Urinary bladder (tissue), 3 donors: ENCODE measurements at regions not wholly inside any gene's neighbourhood (a gene's known extent, or its start where the extent isn't known, plus 50 kb on each side); places are given as distances from the start of the nearest gene placed in this dataset.

Experiments used
- DNase-seq: peaks from one replicate; pipeline ENCODE4 v3.0.0-alpha.2; 2015; ENCODE audit errors: extremely low spot score
- H3K27ac ChIP-seq: one replicate; pipeline ENCODE4 v1.5.1; 2013; ENCODE audit warnings: low read depth, mild to moderate bottlenecking, moderate library complexity
- H3K36me3 ChIP-seq: one replicate; pipeline ENCODE4 v1.6.1; 2013; ENCODE audit warnings: mild to moderate bottlenecking, moderate library complexity; ENCODE audit not compliant: insufficient read depth
- H3K4me1 ChIP-seq: one replicate; pipeline ENCODE4 v1.6.1; 2013; ENCODE audit warnings: mild to moderate bottlenecking, moderate library complexity; ENCODE audit not compliant: insufficient read depth
- H3K4me3 ChIP-seq: one replicate; pipeline ENCODE4 v1.5.1; 2013; ENCODE audit warnings: low read depth, low read length
- WGBS: extraction: QIAGEN DNeasy Blood & Tissue Kit; methylation state at CpG from one replicate; pipeline ENCODE4 v1.1.7; 2013; 5-methylcytosine and 5-hydroxymethylcytosine counted together
- donor health status: healthy with polysubstance abuse.
- donor health status: healthy.

DNA sequence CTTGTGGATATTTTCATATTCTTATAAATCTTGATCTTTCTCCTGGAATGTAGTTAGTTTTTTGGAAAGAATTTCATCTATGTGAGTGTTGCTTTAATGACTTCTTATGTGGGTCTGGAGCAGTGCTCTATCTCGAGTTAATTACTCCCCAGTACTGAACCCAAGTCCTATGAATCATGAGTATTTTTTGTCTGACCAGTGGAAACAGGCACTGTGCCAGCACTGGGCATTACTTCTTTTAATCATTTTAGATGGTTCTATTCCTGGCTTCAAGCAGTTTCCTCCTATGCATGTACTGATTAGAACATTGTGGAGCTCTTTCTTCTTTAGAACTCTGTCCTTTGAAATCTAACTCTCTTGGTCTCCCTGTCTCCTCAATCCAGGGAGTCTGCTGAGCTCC, 466.3 kb downstream of the PCDH17 start:
- H3K4me1 ChIP-seq: no peaks in the 10 kb centered on the region
- 54% methylated on average over 1 of the region's 1 CpG for WGBS
- H3K27ac ChIP-seq: no peak overlapping the region
- no peaks in the 10 kb centered on the region for H3K36me3 ChIP-seq
- no peak for DNase-seq
- H3K4me3 ChIP-seq: no peak overlapping the region

DNA sequence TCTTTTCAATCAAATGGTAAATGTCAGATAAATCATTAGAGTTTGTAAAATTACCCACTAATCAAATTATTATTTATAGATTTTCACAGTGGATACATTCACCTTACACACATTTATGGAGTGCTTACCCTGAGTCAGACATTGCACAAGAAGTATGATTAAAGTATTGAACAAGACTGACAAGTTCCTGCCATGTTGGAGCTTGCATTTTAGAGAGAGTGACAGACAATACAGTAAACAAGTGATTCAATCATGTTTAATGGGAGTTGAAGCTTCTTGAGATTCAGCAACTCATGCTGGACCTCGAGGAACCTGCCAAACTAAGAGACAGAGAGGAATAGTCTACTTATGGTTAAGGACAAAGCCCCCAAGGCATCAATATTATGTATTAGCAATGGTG, 487.8 kb downstream of the PCDH17 start:
- Histone ChIP-seq H3K27ac (no peak overlapping the region), H3K4me3 (no peak overlapping the region), H3K36me3 (no peaks in the 10 kb centered on the region), H3K4me1 (no peaks in the 10 kb centered on the region)
- WGBS: 38% methylated on average over 1 of the region's 1 CpG
- DNase-seq: no peak

DNA sequence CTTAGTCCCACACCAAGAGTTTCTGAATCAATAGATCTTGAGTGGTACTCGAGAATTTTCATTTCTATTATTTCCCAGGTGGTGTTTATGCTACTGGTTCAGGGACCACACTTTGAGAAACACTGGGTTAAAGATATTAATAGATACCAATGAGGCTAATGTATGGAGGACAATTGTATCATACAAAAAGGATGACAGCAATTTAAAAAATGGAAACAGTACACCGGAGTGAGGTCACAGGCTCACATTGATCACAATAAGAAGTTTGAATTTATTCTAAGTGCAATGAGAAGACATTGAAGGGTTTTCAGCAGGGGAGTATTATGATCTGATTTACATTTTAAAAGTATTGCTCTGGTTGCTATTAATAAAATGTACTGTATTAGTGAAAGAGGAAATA, 488.3 kb downstream of the PCDH17 start:
- H3K36me3 ChIP-seq: no peaks in the 10 kb centered on the region
- 74% methylated on average over 2 of the region's 2 CpGs for WGBS
- DNase-seq: no peak
- no peak overlapping the region for H3K27ac ChIP-seq
- no peak overlapping the region for H3K4me3 ChIP-seq
- H3K4me1 ChIP-seq: no peaks in the 10 kb centered on the region

DNA sequence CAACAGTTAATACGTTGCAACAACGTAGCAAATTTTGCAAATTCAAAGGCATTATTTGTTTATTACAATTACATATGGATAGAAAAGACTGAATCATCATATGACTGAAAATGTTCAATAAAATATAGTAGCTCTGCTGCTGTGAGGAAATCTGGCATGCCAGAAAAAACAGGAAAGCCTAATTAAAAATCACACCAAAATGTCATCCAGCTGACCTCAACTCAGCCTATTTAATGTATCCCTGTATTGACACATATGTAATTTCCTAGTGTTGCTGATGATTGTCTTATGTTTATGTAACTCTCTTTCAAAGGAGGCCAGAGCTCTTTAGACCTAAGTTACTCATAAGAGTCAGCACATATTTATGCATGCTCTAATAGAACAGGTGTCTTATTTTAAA, 495.0 kb downstream of the PCDH17 start:
- DNase-seq: no peak
- Histone ChIP-seq H3K4me3 (no peak overlapping the region), H3K36me3 (no peaks in the 10 kb centered on the region), H3K27ac (no peak overlapping the region), H3K4me1 (no peaks in the 10 kb centered on the region)
- WGBS: 70% methylated on average over 2 of the region's 2 CpGs

DNA sequence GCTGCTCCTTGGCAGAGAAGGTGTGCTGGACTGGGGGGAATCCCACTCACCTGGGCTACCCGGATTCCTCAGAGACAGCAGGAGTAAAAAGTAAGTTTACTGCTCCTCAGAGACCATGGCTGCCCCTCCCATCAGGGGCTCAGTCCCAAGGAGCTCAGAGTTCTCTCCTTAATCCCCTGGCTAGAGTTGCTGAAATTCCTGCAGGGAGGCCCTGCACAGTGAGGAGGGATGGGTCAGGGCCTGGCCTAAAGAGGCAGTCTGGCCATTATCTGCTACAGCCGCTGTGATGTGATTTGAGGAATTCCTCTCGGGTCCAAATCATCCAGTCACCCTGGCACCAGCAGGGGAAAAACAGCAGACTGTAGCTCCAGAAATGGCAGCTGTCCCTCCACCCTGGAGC, 502.5 kb downstream of the PCDH17 start:
- no peak overlapping the region for H3K27ac ChIP-seq
- no peak overlapping the region for H3K4me3 ChIP-seq
- no peak for DNase-seq
- no peaks in the 10 kb centered on the region for H3K4me1 ChIP-seq
- WGBS: 48% methylated on average over 3 of the region's 3 CpGs
- H3K36me3 ChIP-seq: no peaks in the 10 kb centered on the region

DNA sequence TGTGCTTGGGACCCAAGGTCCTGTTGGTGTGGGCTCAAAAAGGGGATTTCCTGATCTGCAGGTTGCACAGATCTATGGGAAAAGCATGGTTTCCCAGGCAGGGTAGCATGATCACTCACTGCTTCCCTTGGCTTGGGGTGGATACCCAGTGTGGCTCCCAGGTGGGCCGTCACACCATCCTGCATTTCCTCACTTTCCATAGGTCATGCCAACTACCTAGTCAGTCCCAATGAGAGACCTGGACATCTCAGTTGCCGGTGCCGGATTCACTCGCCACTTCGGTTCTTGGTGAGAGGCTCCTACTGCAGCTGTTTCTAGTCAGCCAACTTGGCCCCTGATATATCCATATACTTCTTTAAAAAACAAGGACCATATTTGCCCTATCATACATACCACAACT, 503.0 kb downstream of the PCDH17 start:
- no peak for DNase-seq
- H3K4me3 ChIP-seq: no peak overlapping the region
- no peaks in the 10 kb centered on the region for H3K36me3 ChIP-seq
- H3K4me1 ChIP-seq: no peaks in the 10 kb centered on the region
- no peak overlapping the region for H3K27ac ChIP-seq
- WGBS: 94% methylated on average over 5 of the region's 5 CpGs

DNA sequence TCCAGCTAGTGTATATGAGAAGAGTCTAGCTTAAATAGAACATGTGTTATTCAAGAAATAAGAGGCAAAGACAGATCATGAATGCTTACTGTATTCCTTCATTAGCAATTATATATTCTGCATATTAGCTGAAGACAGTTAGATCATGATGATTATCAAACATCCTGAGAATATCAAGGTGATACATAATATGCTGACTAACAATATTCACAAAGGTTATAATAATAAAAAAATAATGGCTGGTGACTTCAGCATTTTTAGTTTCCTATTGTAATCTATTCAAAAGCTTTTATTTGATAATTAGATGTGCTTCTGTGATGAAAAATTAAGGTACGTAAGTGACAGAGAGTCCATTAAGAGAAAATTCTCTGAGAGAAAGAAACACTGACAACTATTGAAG, 511.4 kb downstream of the PCDH17 start:
- Histone ChIP-seq H3K4me3 (no peak overlapping the region), H3K4me1 (no peaks in the 10 kb centered on the region), H3K36me3 (no peaks in the 10 kb centered on the region), H3K27ac (no peak overlapping the region)
- no peak for DNase-seq
- 99% methylated on average over 1 of the region's 1 CpG for whole genome bisulfite sequencing

DNA sequence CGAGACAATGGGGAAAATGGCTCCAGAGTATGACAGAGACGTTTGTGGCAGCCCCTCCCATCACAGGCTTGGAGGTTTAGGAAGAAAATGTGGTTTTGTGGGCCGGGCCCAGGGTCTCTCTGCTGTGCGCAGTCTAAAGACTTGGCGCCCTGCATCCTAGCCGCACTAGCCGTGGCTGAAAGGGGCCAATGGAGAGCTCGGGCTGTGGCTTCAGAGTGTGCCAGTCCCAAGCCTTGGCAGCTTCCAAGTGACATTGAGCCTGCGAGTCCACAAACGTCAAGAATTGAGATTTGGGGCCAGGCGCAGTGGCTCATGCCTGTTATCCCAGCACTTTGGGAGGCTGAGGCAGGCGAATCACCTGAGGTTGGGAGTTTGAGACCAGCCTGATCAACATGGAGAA, 513.1 kb downstream of the PCDH17 start:
- Histone ChIP-seq H3K4me1 (no peaks in the 10 kb centered on the region), H3K36me3 (no peaks in the 10 kb centered on the region), H3K4me3 (no peak overlapping the region), H3K27ac (no peak overlapping the region)
- WGBS: 95% methylated on average over 12 of the region's 12 CpGs
- DNase-seq: no peak

DNA sequence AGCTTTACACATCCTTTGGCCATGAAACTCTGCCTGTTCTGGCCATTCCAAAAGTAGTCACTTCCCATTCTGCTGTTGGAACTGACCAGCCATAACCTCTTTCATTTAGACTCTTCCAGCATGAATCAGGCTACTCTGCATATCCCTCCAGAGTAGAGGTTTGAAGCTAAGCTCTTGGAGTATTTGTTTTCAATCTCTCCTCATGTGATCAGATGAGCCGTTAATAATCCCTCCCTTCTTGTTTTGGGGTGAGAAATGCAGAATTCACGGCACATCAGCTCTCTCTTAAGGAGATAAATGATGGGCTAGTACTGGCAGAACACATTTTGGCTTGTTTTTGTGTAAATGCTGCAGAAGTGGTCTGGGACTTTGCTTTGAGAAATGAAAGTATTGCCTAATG, 519.9 kb downstream of the PCDH17 start:
- DNase-seq: no peak
- Histone ChIP-seq H3K4me1 (no peaks in the 10 kb centered on the region), H3K36me3 (no peaks in the 10 kb centered on the region), H3K27ac (no peak overlapping the region), H3K4me3 (no peak overlapping the region)
- 72% methylated on average over 2 of the region's 2 CpGs for WGBS

DNA sequence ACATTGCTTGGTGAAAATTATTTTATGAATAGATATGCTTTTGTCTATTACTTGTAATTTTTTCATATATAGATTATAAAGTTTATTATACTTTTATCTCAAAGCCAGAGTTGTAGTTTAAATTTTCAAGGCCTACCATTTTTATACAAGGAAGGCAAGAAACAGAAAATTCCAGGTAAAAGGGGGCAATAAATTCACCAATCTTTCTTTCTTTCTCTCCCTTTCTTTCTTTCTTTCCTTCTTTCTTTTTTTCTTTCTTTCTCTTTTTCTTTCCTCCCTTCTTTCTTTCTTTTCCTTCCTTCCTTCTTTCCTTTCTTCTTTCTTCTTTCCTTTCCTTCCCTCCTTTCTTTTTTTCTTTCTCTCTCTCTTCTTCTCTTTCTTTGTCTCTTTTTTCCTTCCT, 529.4 kb downstream of the PCDH17 start:
- Histone ChIP-seq H3K27ac (no peak overlapping the region), H3K36me3 (no peaks in the 10 kb centered on the region), H3K4me1 (no peaks in the 10 kb centered on the region), H3K4me3 (no peak overlapping the region)
- no peak for DNase-seq

DNA sequence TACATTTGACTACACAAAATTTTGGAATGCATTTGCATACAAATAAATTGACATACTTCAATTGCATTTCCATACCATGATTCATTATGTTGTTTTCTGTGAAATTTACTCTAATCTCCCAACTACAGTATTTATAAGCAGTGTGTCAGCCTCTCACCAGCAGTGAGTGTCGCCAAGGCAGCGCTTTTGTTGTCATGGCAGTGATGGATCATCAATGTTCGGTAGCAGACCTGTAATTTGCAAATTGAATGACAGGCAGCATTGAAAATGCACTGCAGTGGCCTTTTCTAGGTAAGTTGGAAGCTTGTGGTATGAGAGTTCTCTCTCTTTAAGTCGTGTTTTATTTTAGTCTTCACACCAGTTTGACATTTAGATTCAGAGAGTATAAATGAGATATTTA, 534.1 kb downstream of the PCDH17 start:
- WGBS: 73% methylated on average over 4 of the region's 4 CpGs
- Histone ChIP-seq H3K36me3 (no peaks in the 10 kb centered on the region), H3K27ac (no peak overlapping the region), H3K4me3 (no peak overlapping the region), H3K4me1 (no peaks in the 10 kb centered on the region)
- DNase-seq: no peak

DNA sequence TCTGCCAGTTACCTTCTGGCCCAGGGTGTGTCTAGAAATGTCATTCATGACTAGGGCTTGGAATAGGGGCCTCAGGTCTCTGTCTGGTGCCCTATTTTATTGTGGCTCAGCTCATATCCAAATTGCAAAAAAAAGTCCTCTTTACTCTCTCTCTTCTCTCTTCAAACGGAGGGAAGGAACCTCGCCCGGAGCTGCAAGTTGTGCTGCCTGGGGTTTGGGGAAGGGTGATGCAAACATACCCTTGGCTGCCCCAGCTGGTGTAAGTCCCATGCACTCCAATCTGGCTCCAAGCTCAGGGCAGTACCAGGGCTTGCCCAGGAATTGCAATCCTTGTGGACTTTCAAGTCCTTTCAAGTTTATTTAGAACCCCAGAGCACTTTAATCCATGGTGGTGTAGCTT, 549.6 kb downstream of the PCDH17 start:
- H3K36me3 ChIP-seq: no peaks in the 10 kb centered on the region
- no peak overlapping the region for H3K27ac ChIP-seq
- no peak for DNase-seq
- 97% methylated on average over 3 of the region's 3 CpGs for WGBS
- no peak overlapping the region for H3K4me3 ChIP-seq
- H3K4me1 ChIP-seq: no peaks in the 10 kb centered on the region

DNA sequence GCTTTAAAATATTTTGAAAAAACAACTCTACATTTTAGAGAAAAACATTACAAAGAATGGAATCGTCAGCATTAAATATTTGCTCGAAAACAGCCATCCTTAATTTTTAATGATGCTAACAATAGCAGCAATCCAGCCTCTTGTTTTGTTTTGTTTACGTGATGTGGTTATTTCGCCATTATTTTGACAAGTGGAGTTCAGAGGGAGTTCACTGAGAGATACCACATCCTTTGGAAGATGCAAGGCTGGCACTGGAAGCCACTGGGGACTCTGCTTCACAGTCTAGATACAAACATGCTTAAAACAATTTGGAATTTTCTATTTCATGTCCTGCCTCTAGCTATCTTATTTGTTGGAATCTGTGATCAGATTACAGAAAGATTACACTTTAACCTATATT, 556.3 kb downstream of the PCDH17 start:
- Histone ChIP-seq H3K36me3 (no peaks in the 10 kb centered on the region), H3K4me1 (no peaks in the 10 kb centered on the region), H3K27ac (no peak overlapping the region), H3K4me3 (no peak overlapping the region)
- 44% methylated on average over 4 of the region's 4 CpGs for WGBS
- DNase-seq: no peak

DNA sequence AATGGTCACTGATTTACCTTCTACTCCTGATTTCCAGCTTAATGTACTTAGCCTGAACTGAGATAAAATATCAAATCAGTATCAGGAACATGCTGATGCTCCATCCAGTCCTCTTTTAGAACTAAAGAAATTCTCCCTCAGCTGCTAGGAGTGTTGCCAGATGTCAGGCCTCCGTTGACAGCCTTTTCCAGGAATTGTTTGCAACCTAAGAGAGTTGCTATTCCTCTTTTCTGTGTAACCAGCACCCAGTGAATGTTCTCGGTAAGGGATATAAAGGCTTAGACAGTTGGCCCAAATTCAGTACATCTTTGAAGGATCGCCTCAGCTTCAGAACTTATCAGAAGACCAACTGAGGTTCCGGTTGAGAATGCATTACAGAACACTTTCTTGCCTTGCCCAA, 559.0 kb downstream of the PCDH17 start:
- WGBS: 23% methylated on average over 4 of the region's 4 CpGs
- Histone ChIP-seq H3K4me1 (no peaks in the 10 kb centered on the region), H3K27ac (no peak overlapping the region), H3K4me3 (no peak overlapping the region), H3K36me3 (no peaks in the 10 kb centered on the region)
- DNase-seq: no peak

DNA sequence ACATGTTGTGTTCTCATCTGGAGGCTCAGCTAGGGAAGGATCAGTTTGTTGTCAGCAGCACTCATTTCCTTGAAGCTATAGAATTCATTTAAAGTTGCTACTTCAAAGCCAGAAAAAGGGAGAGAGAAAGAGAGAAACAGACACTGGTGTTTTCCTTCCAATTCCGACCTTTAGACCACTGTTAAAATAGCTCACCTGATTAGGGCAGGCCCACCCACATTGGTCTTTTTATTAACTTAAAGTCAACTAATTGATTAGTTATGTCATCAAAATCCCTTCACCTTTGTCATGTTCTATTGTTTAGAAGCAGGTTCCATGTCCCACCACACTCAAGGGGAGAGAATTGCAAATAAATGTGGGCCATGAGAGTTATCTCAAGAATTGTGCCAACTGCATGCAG, 560.2 kb downstream of the PCDH17 start:
- WGBS: 93% methylated on average over 1 of the region's 1 CpG
- no peak for DNase-seq
- Histone ChIP-seq H3K4me1 (no peaks in the 10 kb centered on the region), H3K36me3 (no peaks in the 10 kb centered on the region), H3K4me3 (no peak overlapping the region), H3K27ac (no peak overlapping the region)
